ENCODE measurements at regions not wholly inside any gene's neighbourhood (a gene's known extent, or its start where the extent isn't known, plus 50 kb on each side); places are given as distances from the start of the nearest gene placed in this dataset.

DNA sequence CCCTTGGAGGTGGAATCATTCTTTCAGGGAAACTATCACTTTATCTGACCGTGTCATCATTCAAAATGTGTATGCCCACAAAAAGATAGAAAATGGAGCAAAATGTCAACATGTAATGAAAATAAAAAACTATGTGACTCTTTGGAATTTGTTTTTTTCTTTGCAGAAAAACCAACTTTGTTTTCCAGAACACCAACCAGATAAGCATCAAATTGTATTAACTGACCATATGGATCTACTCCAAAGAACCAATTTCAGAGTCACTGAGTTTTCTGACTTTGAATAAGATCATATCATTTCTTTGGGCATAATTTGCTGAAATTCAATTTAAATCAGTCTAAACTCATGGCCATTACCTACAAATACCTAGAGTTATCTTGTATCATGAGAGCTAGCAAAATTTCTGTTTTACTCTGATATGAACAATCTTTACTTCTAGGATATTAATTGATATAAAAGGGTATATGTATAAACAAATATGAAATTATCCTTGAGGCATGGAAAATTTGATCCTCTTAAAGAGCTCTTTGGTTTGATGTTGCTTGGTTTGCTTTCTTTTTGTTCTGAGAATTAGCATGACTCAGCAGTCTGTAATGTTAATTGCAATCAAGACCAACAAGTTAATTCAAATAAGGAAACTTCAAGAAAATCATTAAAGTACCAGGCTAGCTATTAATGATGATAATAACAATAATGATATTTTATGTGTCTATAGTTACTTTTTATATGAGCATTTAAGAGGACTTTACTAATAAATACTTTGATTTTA is 444.4 kb upstream of the MARCKS start:
- TF ChIP-seq POLR2A (IDR thresholded peaks at IDR 0.05; ENCODE audit: low read length) (no peak), GATA1 (IDR thresholded peaks at IDR 0.05; ENCODE audit: low read depth, low read length) (no peak)
